ENCODE measurements at regions not wholly inside any gene's neighbourhood (a gene's known extent, or its start where the extent isn't known, plus 50 kb on each side); places are given as distances from the start of the nearest gene placed in this dataset.
"Not testable (repeated sequence)": the region's sequence is repeated elsewhere in the genome, so short reads cannot be mapped to it uniquely, and the experiment has no call there.

GRCh38 chr10:94238006-94238617, 124.6 kb downstream of the NOC3L start:
- no peak for DNase-seq

- DNase-seq: no peak
Measured at GRCh38 chr10:94239696-94240095, 123.0 kb downstream of the NOC3L start.

GRCh38 chr10:94240491-94240890, 122.2 kb downstream of the NOC3L start:
- no peak for DNase-seq

- no peak for DNase-seq
Measured at GRCh38 chr10:94240901-94241300, 121.8 kb downstream of the NOC3L start.

- no peak for DNase-seq
Measured at GRCh38 chr10:94251098-94251497, 111.6 kb downstream of the NOC3L start.

- no peak for DNase-seq
Measured at GRCh38 chr10:94251568-94251967, 111.2 kb downstream of the NOC3L start.

GRCh38 chr10:94257407-94257806, 105.3 kb downstream of the NOC3L start:
- DNase-seq: not testable (repeated sequence)

- DNase-seq: no peak
Measured at GRCh38 chr10:94260455-94260854, 102.3 kb downstream of the NOC3L start.

GRCh38 chr10:94264085-94264484, 98.7 kb downstream of the NOC3L start:
- DNase-seq: no peak

- DNase-seq: no peak
Measured at GRCh38 chr10:94266091-94266490, 96.6 kb downstream of the NOC3L start.

- DNase-seq: no peak
Measured at GRCh38 chr10:94268652-94269051, 94.1 kb downstream of the NOC3L start.

GRCh38 chr10:94274142-94274787, 88.5 kb downstream of the NOC3L start:
- no peak for DNase-seq

GRCh38 chr10:94276140-94276539, 86.6 kb downstream of the NOC3L start:
- no peak for DNase-seq

- no peak for DNase-seq
Measured at GRCh38 chr10:94277450-94277849, 85.3 kb downstream of the NOC3L start.

GRCh38 chr10:94279835-94280709, 82.7 kb downstream of the NOC3L start:
- DNase-seq: peak in 3 of 4 experiments; percentile 13 to 34 (median 27)

- no peak for DNase-seq
Measured at GRCh38 chr10:94281654-94282053, 81.1 kb downstream of the NOC3L start.

- DNase-seq: no peak
Measured at GRCh38 chr10:94282369-94282768, 80.4 kb downstream of the NOC3L start.
